Loucy (cell line): ENCODE measurements at regions not wholly inside any gene's neighbourhood (a gene's known extent, or its start where the extent isn't known, plus 50 kb on each side); places are given as distances from the start of the nearest gene placed in this dataset.
A peak's percentile ranks its signal among the peaks of the same experiment; 100 is the strongest.
"Not testable (repeated sequence)": the region's sequence is repeated elsewhere in the genome, so short reads cannot be mapped to it uniquely, and the experiment has no call there.

ENCODE experiments used
- EZH2phosphoT487 ChIP-seq: fragments of 200-600 bp; IDR thresholded peaks from 2 replicates; pipeline ENCODE4 v1.6.1; 2018; ENCODE audit warnings: antibody characterized with exemption, mild to moderate bottlenecking, moderate library complexity, borderline replicate concordance
- TF ChIP-seq, protein P1 (sequence below): fragments of 200-600 bp; sonication (generic); conservative IDR thresholded peaks from 2 replicates; pipeline ENCODE4 v1.5.1; 2014; ENCODE audit warnings: mild to moderate bottlenecking, antibody characterized with exemption, low read length

DNA sequence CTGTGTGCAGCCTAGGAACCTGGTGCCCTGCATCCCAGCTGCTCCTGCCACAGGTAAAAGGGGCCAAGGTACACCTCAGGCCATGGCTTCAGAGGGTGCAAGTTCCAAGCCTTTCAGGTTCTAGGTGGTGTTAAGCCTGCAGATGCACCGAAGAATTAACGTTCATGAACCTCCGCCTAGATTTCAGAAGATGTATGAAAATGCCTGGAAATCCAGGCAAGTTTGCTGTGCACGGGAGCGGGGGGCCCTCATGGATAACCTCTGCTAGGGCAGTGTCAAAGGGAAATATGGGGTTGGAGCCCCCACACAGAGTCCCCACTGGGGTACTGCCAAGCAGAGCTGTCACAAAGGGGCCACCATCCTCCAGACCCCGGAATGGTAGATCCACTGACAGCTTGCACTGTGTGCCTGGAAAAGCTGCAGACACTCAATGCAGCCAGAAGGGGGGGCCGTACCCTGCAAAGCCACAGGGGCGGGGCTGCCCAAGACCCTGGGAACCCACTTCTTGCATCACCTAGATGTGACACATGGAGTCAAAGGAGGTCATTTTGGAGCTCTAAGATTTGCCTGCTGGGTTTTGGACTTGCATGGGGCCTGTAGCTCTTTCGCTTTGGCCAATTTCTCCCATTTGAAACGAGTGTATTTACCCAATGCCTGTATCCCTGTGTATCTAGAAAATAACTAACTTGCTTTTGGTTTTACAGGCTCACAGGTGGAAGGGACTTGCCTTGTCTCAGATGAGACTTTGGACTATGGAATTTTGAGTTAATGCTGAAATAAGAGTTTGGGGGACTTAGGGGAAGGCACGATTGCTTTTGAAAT, 145.2 kb upstream of the C1QTNF3 start:
- TF ChIP-seq, protein P1, sequence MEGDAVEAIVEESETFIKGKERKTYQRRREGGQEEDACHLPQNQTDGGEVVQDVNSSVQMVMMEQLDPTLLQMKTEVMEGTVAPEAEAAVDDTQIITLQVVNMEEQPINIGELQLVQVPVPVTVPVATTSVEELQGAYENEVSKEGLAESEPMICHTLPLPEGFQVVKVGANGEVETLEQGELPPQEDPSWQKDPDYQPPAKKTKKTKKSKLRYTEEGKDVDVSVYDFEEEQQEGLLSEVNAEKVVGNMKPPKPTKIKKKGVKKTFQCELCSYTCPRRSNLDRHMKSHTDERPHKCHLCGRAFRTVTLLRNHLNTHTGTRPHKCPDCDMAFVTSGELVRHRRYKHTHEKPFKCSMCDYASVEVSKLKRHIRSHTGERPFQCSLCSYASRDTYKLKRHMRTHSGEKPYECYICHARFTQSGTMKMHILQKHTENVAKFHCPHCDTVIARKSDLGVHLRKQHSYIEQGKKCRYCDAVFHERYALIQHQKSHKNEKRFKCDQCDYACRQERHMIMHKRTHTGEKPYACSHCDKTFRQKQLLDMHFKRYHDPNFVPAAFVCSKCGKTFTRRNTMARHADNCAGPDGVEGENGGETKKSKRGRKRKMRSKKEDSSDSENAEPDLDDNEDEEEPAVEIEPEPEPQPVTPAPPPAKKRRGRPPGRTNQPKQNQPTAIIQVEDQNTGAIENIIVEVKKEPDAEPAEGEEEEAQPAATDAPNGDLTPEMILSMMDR = peak; percentile 57
- not testable (repeated sequence) for TF ChIP-seq EZH2phosphoT487
